ENCODE measurements at regions not wholly inside any gene's neighbourhood (a gene's known extent, or its start where the extent isn't known, plus 50 kb on each side); places are given as distances from the start of the nearest gene placed in this dataset.
"Not testable (repeated sequence)": the region's sequence is repeated elsewhere in the genome, so short reads cannot be mapped to it uniquely, and the experiment has no call there.

- DNase-seq: not testable (repeated sequence)
These were observed 297.8 kb downstream of the POTED start for GRCh38 chr21:13907385-13907784.

GRCh38 chr21:13896596-13897247 lies 287.1 kb downstream of the POTED start:
- not testable (repeated sequence) for DNase-seq

- not testable (repeated sequence) for DNase-seq
These were observed 284.0 kb downstream of the POTED start for GRCh38 chr21:13893617-13894016.

- DNase-seq: not testable (repeated sequence)
These were observed 283.4 kb downstream of the POTED start for GRCh38 chr21:13893025-13893424.

- DNase-seq: not testable (repeated sequence)
These were observed 282.7 kb downstream of the POTED start for GRCh38 chr21:13892146-13892751.

- not testable (repeated sequence) for DNase-seq
These were observed 279.6 kb downstream of the POTED start for GRCh38 chr21:13889176-13889575.

GRCh38 chr21:13883641-13884395 lies 274.2 kb downstream of the POTED start:
- not testable (repeated sequence) for DNase-seq

- not testable (repeated sequence) for DNase-seq
These were observed 267.9 kb downstream of the POTED start for GRCh38 chr21:13877503-13877902.

- DNase-seq: not testable (repeated sequence)
These were observed 267.4 kb downstream of the POTED start for GRCh38 chr21:13876999-13877398.

GRCh38 chr21:13874001-13874400 lies 264.4 kb downstream of the POTED start:
- not testable (repeated sequence) for DNase-seq

- no peak for DNase-seq
These were observed 245.1 kb downstream of the POTED start for GRCh38 chr21:13854638-13855037.

GRCh38 chr21:13850808-13851207 lies 241.2 kb downstream of the POTED start:
- not testable (repeated sequence) for DNase-seq

- DNase-seq: not testable (repeated sequence)
These were observed 239.9 kb downstream of the POTED start for GRCh38 chr21:13849489-13849888.

GRCh38 chr21:13846718-13847117 lies 237.1 kb downstream of the POTED start:
- DNase-seq: not testable (repeated sequence)

- not testable (repeated sequence) for DNase-seq
These were observed 235.0 kb downstream of the POTED start for GRCh38 chr21:13844574-13844973.

- not testable (repeated sequence) for DNase-seq
These were observed 233.5 kb downstream of the POTED start for GRCh38 chr21:13843081-13843480.

GRCh38 chr21:13827666-13828065 lies 218.1 kb downstream of the POTED start:
- DNase-seq: not testable (repeated sequence)

- DNase-seq: no peak
These were observed 217.6 kb downstream of the POTED start for GRCh38 chr21:13827201-13827600.

GRCh38 chr21:13826511-13826910 lies 216.9 kb downstream of the POTED start:
- DNase-seq: not testable (repeated sequence)

GRCh38 chr21:13825218-13825778 lies 215.7 kb downstream of the POTED start:
- not testable (repeated sequence) for DNase-seq

- DNase-seq: not testable (repeated sequence)
These were observed 210.7 kb downstream of the POTED start for GRCh38 chr21:13820286-13820685.

- not testable (repeated sequence) for DNase-seq
These were observed 202.6 kb downstream of the POTED start for GRCh38 chr21:13812191-13812590.

- DNase-seq: not testable (repeated sequence)
These were observed 201.0 kb downstream of the POTED start for GRCh38 chr21:13810559-13810958.

Data from NCI-H2227 treated with DMSO at 0.1 percent for 48 hours (cell line).